ENCODE measurements at regions not wholly inside any gene's neighbourhood (a gene's known extent, or its start where the extent isn't known, plus 50 kb on each side); places are given as distances from the start of the nearest gene placed in this dataset.

- DNase-seq (ENCODE audit: low read depth) = no peak
- H3K4me3 ChIP-seq (ENCODE audit: low read depth, low read length) = no peak overlapping the region
- no peak for TF ChIP-seq CTCF (conservative IDR thresholded peaks at IDR 0.05; ENCODE audit: low read depth, low read length)
Observed at GRCh38 chr2:196224756-196225155, 53.4 kb upstream of the STK17B start.

GRCh38 chr2:196225213-196225612, 53.8 kb upstream of the STK17B start:
- no peak for DNase-seq (ENCODE audit: low read depth)
- TF ChIP-seq CTCF (conservative IDR thresholded peaks at IDR 0.05; ENCODE audit: low read depth, low read length) = no peak

GRCh38 chr2:196226058-196226706, 54.8 kb upstream of the STK17B start:
- TF ChIP-seq CTCF (conservative IDR thresholded peaks at IDR 0.05; ENCODE audit: low read depth, low read length) = no peak
- no peak overlapping the region for H3K4me3 ChIP-seq (ENCODE audit: low read depth, low read length)
- no peak for DNase-seq (ENCODE audit: low read depth)

More at GRCh38 chr2:196225213-196225612, 53.8 kb upstream of the STK17B start:
- no peak overlapping the region for H3K4me3 ChIP-seq (ENCODE audit: low read depth, low read length)

GRCh38 chr2:196226707-196227065, 55.3 kb upstream of the STK17B start:
- DNase-seq (ENCODE audit: low read depth) = no peak
- H3K4me3 ChIP-seq (ENCODE audit: low read depth, low read length) = no peak overlapping the region
- TF ChIP-seq CTCF (conservative IDR thresholded peaks at IDR 0.05; ENCODE audit: low read depth, low read length) = no peak

- TF ChIP-seq CTCF (conservative IDR thresholded peaks at IDR 0.05; ENCODE audit: low read depth, low read length) = no peak
- no peak overlapping the region for H3K4me3 ChIP-seq (ENCODE audit: low read depth, low read length)
- DNase-seq (ENCODE audit: low read depth) = no peak
Observed at GRCh38 chr2:196229013-196229412, 57.6 kb upstream of the STK17B start.

- DNase-seq (ENCODE audit: low read depth) = no peak
- no peak for TF ChIP-seq CTCF (conservative IDR thresholded peaks at IDR 0.05; ENCODE audit: low read depth, low read length)
- no peak overlapping the region for H3K4me3 ChIP-seq (ENCODE audit: low read depth, low read length)
Observed at GRCh38 chr2:196230061-196230854, 58.9 kb upstream of the STK17B start.

Data from epithelial cell of proximal tubule (primary cell).